Astrocyte (in vitro differentiated cells and primary cell): ENCODE measurements at regions not wholly inside any gene's neighbourhood (a gene's known extent, or its start where the extent isn't known, plus 50 kb on each side); places are given as distances from the start of the nearest gene placed in this dataset.

Experiments
- CTCF ChIP-seq: IDR thresholded peaks from 2 replicates; pipeline ENCODE4 v1.5.1; 2011; ENCODE audit warnings: low read depth, mild to moderate bottlenecking, inconsistent platforms, low read length, moderate library complexity; ENCODE audit not compliant: insufficient read depth
- EZH2 ChIP-seq: IDR thresholded peaks from 2 replicates; pipeline ENCODE4 v1.6.1; 2012; ENCODE audit warnings: mild to moderate bottlenecking, low read length, inconsistent platforms; ENCODE audit not compliant: insufficient read depth

GRCh38 chr2:59756150-59756549 lies 797.3 kb downstream of the BCL11A start:
- TF ChIP-seq CTCF (no peak), EZH2 (no peak)
